GM19035 (cell line): ENCODE measurements at regions not wholly inside any gene's neighbourhood (a gene's known extent, or its start where the extent isn't known, plus 50 kb on each side); places are given as distances from the start of the nearest gene placed in this dataset.

Source experiments
- ATAC-seq: cut with Tn5 transposase; IDR thresholded peaks from one replicate; pipeline ENCODE4 v1.9.1; 2021; ENCODE audit not compliant: unreplicated experiment

- ATAC-seq, result no peak
Measured at GRCh38 chr9:129250786-129251185, 72.7 kb upstream of the IER5L start.

GRCh38 chr9:129247285-129248153 lies 69.5 kb upstream of the IER5L start:
- no peak for ATAC-seq

GRCh38 chr9:129245276-129245675 lies 67.2 kb upstream of the IER5L start:
- ATAC-seq, result no peak

GRCh38 chr9:129242971-129243561 lies 65.0 kb upstream of the IER5L start:
- ATAC-seq, result no peak

- no peak for ATAC-seq
Measured at GRCh38 chr9:129242191-129242941, 64.3 kb upstream of the IER5L start.

GRCh38 chr9:129241725-129242124 lies 63.7 kb upstream of the IER5L start:
- no peak for ATAC-seq

- no peak for ATAC-seq
Measured at GRCh38 chr9:129240581-129241211, 62.6 kb upstream of the IER5L start.

- ATAC-seq, result no peak
Measured at GRCh38 chr9:129239946-129240490, 62.0 kb upstream of the IER5L start.

- ATAC-seq, result no peak
Measured at GRCh38 chr9:129237803-129238202, 59.7 kb upstream of the IER5L start.

GRCh38 chr9:129237164-129237611 lies 59.1 kb upstream of the IER5L start:
- no peak for ATAC-seq

GRCh38 chr9:129236441-129237145 lies 58.5 kb upstream of the IER5L start:
- ATAC-seq, result no peak

GRCh38 chr9:129235931-129236331 lies 57.9 kb upstream of the IER5L start:
- no peak for ATAC-seq

- no peak for ATAC-seq
Measured at GRCh38 chr9:129235041-129235930, 57.2 kb upstream of the IER5L start.

GRCh38 chr9:129234491-129234890 lies 56.4 kb upstream of the IER5L start:
- no peak for ATAC-seq

GRCh38 chr9:129232839-129233591 lies 55.0 kb upstream of the IER5L start:
- no peak for ATAC-seq

- ATAC-seq, result no peak
Measured at GRCh38 chr9:129231759-129232158, 53.7 kb upstream of the IER5L start.

- no peak for ATAC-seq
Measured at GRCh38 chr9:129231022-129231739, 53.1 kb upstream of the IER5L start.

- no peak for ATAC-seq
Measured at GRCh38 chr9:129230302-129230701, 52.2 kb upstream of the IER5L start.
